Hypothalamus (tissue), 51 donors: ENCODE measurements at regions not wholly inside any gene's neighbourhood (a gene's known extent, or its start where the extent isn't known, plus 50 kb on each side); places are given as distances from the start of the nearest gene placed in this dataset.

Experiments used
- DNase-seq, 51 donors: peaks; one replicate each; lab custom pipeline; 2025; lab: John Stamatoyannopoulos, UW

DNA sequence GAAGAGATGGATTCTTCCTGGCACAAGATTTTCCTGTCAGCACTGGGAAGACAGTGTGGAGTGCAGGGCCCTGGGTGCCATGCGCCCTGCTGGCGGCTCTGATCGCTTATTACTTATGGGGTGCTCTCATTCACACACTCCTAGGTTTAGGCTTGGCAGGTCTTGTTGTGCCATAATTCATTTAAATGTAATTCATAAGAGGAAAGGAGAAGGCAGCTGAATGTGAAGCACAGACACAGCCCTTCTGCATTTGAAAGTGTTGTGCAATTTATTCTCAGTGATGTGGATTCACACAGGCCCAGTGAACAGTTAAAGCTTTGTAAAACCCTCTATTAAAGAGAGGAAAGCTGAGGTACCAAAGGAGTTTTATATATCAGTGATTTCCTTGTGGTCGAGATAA is 249.7 kb downstream of the C4orf33 start:
- DNase-seq: no peak

- DNase-seq: no peak
Measured at GRCh38 chr4:129346036-129346435, 250.1 kb downstream of the C4orf33 start.

- no peak for DNase-seq
Measured at GRCh38 chr4:129346734-129347133, 250.8 kb downstream of the C4orf33 start.

- DNase-seq: no peak
Measured at GRCh38 chr4:129350834-129351721, 255.1 kb downstream of the C4orf33 start.

DNA sequence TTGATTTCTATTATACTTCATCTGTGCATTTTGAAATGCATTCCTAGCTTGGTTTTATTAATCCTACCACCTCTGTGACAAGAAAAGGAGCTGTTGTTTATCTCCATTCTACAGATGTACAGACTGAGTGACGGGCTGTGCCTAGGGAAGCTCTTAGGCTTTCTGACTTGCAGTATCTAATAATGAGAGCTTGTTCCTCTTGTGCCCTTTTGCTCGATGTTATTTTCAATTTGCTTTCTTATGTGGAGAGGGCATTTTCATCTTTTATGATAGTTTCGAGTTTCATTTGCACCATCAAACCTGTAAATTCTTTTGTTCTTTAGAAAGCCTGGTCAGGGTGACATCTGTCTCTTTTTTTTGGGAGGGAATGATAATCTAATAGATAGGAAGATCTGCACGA is 256.5 kb downstream of the C4orf33 start:
- DNase-seq: no peak

- DNase-seq: no peak
Measured at GRCh38 chr4:129353490-129353889, 257.5 kb downstream of the C4orf33 start.

DNA sequence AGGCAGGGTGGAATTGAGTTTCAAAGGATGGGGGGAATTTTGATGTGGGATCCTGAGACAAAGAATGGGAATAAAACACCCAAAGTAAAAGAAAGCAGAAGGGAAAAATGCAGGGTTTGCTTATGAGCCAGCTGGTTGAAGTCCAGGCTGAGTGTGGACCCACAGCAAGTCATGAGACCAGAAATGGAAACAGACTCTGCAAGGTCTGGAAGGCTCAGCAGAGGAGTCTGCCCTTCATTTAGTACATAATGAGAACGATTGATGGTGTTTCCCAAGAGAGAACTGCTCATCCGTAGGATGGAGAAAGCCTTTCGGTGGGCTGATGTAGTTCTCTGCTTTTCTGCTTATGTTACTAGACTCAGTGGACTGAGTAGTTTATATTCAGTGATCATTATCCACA is 259.1 kb downstream of the C4orf33 start:
- no peak for DNase-seq

DNA sequence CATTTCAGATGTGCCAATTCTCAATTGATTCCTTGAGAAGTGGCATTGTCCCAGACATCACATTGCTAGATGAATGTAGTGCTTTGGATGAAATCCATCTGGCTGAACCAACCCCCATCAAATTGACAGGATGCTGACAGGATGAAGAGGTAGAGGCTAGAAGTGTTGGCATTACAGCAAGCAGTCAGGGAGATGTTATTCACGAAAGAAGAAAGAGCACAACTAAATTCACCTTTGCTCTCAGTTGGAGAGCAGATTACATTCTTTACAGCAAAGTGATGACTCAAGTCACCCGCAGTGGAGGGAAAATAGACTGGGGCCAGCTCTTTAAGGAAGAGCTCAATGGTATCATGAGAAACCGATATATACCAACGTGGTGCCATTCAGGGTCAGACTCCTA is 259.6 kb downstream of the C4orf33 start:
- peak in 3 of 51 donors; percentile 5 to 18 (median 6) for DNase-seq

DNA sequence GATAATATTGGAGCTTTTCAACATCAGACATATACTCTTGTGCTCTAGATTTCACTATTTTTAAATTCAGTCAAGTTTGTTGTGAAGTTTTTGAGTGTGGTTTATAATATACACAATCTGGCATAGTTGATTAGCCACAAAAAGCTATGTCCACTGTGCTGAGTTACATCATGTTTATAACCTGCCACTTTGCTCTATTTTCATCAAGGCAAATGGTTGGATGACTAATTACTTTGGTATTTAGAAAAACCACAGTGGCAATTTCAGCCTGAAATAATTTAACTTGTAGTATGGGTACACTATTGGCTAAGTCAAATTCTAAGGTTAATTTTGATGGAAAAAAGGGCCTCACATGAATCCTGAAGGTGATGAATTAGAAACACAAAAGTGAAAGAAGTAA is 262.6 kb downstream of the C4orf33 start:
- DNase-seq: no peak

- DNase-seq: no peak
Measured at GRCh38 chr4:129359461-129359860, 263.5 kb downstream of the C4orf33 start.

DNA sequence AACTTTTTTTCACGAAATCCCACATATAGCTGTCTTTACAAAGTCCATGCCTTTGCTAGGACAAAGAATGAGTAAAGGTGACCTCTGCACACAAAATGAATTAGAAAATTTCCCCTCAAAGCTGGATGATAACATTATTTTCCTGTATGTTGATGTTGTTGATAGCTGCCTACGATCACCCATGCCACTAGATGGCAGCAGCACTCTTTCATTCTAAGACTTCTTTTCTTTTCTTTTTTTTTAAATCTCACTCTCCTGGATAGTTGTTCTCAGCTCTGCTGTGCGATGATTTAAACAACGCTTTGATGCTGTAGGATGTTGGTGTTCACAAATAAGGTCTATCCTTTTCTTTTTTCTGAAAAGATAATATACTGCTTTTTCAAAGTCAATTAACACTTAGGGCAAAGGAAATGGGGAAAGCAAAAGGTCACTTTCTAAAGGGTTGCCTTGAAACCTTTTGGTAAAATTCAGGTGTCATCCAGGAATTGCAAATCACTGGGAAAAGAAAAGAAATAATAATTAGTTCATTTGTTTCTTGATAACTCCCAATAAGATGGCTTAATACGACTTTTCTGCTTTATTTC is 266.8 kb downstream of the C4orf33 start:
- DNase-seq: peak in 20 of 51 donors; percentile 2 to 67 (median 10)

- peak in 1 of 51 donors; percentile 1 for DNase-seq
Measured at GRCh38 chr4:129364747-129365452, 268.9 kb downstream of the C4orf33 start.

- DNase-seq: no peak
Measured at GRCh38 chr4:129369361-129370010, 273.5 kb downstream of the C4orf33 start.

GRCh38 chr4:129371065-129371464 is 275.1 kb downstream of the C4orf33 start:
- no peak for DNase-seq

DNA sequence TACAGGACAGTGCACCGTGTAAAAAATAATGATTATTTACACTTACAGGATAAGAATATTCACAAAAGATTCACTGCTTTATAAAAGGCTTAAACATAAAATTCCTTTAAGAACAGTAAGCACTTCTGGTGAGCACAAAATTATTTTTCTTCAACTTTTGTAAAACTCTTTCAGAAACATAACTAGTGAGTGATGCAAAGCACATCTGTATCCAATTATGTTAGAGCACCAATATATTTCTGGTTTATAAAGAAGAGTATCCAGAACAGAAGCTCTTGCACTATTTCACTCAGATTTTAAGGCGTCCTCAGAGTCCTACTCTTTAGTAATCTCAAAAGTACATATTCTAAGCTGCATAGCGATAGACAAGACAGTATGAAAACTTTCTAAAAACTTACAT is 276.0 kb downstream of the C4orf33 start:
- DNase-seq: no peak

DNA sequence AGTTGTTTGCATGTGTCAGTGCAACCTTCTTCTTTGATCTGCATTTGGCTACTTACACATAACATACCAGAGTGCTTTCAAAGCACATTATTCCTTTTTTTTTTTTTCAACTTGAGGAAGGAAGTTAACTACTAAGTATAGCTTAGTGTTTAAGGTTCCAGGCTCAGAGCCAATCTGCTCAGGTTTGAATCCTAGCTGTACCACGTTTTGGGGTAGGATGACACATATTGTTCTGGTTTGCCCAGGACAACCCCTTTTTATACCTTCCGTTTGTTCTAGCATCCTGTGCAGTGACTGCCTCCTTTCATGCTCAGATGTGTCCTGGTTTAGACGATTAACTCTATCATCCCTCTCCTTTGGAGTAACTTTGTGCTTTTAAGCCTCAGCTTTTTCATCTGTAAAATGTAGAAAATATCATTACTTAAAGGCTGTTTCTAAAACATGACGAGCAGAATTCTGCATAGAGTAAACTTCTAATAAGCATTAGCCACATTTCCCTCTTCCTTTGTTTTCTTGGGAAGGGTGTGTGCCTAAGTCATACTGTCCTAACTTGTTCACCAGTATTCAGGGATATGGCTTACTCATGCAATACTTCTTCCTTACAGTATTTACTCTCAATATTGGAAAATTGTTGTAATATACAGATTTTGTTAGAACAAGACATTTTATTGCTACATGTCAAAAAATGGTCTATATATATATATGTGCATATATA is 281.3 kb downstream of the C4orf33 start:
- DNase-seq: no peak

DNA sequence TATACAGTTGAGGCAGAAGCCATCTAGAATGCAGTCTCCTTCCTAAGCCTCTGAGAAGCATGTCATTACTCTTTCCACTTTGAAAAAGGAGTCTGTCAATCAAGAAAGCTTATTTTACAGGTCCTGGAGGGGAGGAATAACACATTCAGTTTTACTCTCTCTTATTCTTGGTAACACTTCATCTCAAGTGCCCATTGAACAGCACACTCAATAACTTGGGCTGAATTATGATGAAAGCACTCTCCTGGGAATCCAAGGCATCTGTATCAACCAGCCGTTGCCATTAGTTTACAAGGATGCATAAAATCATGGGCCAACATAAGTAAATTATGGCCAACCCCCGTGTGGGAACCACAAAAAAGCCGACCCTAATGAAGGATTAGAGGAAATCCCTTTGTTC is 282.4 kb downstream of the C4orf33 start:
- DNase-seq: no peak

DNA sequence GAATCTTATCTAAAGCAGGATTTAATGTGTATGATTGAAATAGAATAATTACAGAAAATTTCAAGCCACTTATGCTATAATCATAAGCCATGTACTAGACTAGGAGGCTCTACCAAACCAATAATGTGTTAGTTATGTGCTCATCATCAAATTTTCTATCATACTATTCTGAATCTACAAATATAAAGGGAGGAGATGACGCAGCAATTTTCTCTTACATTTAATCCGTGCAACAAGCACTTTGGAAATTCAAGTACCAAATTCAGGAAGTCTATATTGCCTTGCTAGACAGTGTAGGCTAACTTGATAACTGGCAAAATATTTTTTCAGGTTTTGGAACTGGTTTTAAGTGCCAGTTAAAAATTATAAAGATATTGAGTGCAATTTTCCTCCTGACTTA is 283.5 kb downstream of the C4orf33 start:
- no peak for DNase-seq

DNA sequence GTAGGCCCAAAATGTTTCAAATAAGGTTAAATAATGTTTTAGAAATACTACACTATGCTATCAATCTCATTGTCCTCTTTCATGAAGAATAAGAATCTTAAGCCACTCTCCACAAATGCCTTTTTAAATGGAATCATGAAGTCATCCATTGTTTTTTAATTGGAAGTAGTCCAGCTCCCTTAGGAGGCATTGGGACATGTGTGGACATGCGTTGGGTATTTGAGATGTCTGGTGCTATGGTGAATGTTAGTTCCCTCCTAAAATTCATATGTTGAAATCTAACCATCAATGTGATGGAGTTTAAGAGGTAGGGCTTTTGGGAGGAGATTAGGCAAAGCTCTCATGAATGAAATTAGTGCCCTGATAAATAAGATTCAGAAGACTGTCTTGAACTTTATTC is 289.0 kb downstream of the C4orf33 start:
- no peak for DNase-seq

- DNase-seq: no peak
Measured at GRCh38 chr4:129387666-129388065, 291.7 kb downstream of the C4orf33 start.
